ENCODE measurements at regions not wholly inside any gene's neighbourhood (a gene's known extent, or its start where the extent isn't known, plus 50 kb on each side); places are given as distances from the start of the nearest gene placed in this dataset.

DNA sequence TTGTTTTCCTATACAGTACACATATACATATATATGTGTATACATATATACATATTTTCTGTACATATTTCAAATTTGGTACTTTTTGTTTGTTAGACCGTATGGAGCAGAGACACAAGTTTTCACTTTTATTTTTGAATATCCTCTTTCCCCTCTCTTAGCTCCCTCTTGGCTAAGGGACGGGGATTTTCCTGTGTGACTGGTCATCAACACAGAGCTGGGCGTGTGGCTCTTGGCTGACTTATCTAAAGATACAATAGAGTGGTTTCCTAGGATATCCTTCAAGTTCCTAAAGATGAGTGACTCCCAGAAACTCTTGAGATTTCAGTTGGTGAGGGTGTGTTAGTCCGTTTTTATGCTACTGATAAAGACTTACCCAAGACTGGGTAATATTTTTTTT lies 1404.5 kb upstream of the TMEM132C start:
- no peak overlapping the region for H3K4me3 ChIP-seq (ENCODE audit: low read length in 3 of 3)
- H3K36me3 ChIP-seq (ENCODE audit: control insufficient read depth in 3 of 3, insufficient read depth in 3 of 3, low read length in 3 of 3), result no peaks in the 10 kb centered on the region
- no peak overlapping the region for H3K9ac ChIP-seq (ENCODE audit: low read depth in 1 of 3, low read length in 3 of 3)
- H3K27ac ChIP-seq (ENCODE audit: low read depth, low read length), result no peak overlapping the region
- no peaks in the 10 kb centered on the region for H3K4me1 ChIP-seq (ENCODE audit: control insufficient read depth in 3 of 3, insufficient read depth in 3 of 3, low read length in 3 of 3)
- no peaks in the 10 kb centered on the region for H3K27me3 ChIP-seq (ENCODE audit: control insufficient read depth in 3 of 3, insufficient read depth in 3 of 3, low read length in 3 of 3)
- H3K9me3 ChIP-seq (ENCODE audit: control insufficient read depth in 3 of 3, low read length in 3 of 3), result no peaks in the 10 kb centered on the region

DNA sequence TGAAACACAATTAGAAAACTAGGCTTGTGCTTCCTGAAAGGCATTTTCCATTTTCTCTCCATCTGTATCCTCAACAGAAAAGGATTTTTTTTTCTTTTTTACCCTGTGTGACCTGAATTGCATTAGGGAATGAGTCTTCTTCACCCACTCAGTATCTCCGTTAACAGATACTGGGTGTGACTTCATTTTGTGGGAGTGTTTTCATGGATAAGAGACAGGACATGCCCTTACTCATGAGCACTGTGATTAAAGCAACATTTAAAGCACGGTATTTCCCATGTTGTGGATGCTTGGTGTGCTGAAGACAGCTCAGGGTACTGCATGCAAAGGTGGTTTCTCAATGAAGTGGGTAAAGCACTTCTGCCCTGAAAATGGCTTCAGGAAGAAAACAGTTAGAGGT lies 1397.3 kb upstream of the TMEM132C start:
- Histone ChIP-seq H3K27ac (ENCODE audit: low read depth, low read length) (no peak overlapping the region), H3K9ac (ENCODE audit: low read depth in 1 of 3, low read length in 3 of 3) (no peak overlapping the region), H3K36me3 (ENCODE audit: control insufficient read depth in 3 of 3, insufficient read depth in 3 of 3, low read length in 3 of 3) (no peaks in the 10 kb centered on the region), H3K4me1 (ENCODE audit: control insufficient read depth in 3 of 3, insufficient read depth in 3 of 3, low read length in 3 of 3) (no peaks in the 10 kb centered on the region), H3K27me3 (ENCODE audit: control insufficient read depth in 3 of 3, insufficient read depth in 3 of 3, low read length in 3 of 3) (no peaks in the 10 kb centered on the region), H3K4me3 (ENCODE audit: low read length in 3 of 3) (no peak overlapping the region), H3K9me3 (ENCODE audit: control insufficient read depth in 3 of 3, low read length in 3 of 3) (no peaks in the 10 kb centered on the region)

DNA sequence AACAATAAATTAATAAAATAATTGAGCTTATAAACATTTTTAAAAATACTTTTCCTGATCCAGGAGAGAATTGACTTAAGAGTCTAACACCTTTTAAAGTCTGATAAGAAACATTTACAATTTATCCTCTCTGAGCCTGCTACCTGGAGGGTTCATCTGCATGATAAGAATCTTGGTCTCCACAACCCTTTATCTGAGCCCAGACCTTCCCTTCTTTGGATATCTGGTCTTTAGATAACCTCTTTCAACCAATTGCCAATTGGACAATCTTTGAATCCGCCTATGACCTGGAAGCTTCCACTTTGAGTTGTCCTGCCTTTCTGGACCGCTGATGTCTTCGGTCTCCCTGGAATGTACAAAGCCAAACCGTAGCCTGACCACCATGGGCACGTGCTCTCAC lies 1393.3 kb upstream of the TMEM132C start:
- Histone ChIP-seq H3K4me3 (ENCODE audit: low read length in 3 of 3) (no peak overlapping the region), H3K9me3 (ENCODE audit: control insufficient read depth in 3 of 3, low read length in 3 of 3) (no peaks in the 10 kb centered on the region), H3K27me3 (ENCODE audit: control insufficient read depth in 3 of 3, insufficient read depth in 3 of 3, low read length in 3 of 3) (no peaks in the 10 kb centered on the region), H3K27ac (ENCODE audit: low read depth, low read length) (no peak overlapping the region), H3K9ac (ENCODE audit: low read depth in 1 of 3, low read length in 3 of 3) (no peak overlapping the region), H3K4me1 (ENCODE audit: control insufficient read depth in 3 of 3, insufficient read depth in 3 of 3, low read length in 3 of 3) (no peaks in the 10 kb centered on the region), H3K36me3 (ENCODE audit: control insufficient read depth in 3 of 3, insufficient read depth in 3 of 3, low read length in 3 of 3) (no peaks in the 10 kb centered on the region)

DNA sequence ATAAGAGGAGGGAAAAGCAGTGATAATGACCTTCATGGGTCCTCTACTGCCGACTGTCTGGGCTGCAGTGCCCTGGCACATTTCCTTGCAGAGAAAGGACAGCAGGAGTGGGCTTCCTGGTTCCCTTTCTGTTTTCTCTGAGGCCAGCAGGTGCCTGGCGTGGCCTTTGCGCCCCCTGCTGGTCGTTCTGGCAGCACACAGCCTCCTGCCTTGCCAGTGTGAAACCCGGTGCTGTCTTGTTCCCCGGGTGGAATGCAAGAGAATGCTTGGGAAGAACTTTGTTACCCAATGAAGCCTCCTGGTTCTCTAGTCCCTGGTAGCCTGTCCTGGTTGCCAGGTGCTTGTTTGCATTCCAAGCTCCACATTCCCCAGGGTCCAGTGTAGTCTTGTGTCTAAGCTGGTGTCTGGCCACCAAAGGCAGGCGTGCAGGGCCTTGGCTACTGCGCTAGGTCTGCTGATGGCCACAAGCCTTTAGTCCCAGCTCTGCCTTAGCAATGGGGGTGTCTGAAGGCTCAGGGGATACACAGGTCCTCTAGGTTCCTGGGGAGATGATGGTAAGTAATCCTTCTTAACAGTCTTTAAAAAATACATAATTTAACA lies 1392.4 kb upstream of the TMEM132C start:
- Histone ChIP-seq H3K27ac (ENCODE audit: low read depth, low read length) (no peak overlapping the region), H3K9me3 (ENCODE audit: control insufficient read depth in 3 of 3, low read length in 3 of 3) (no peaks in the 10 kb centered on the region), H3K9ac (ENCODE audit: low read depth in 1 of 3, low read length in 3 of 3) (no peak overlapping the region), H3K27me3 (ENCODE audit: control insufficient read depth in 3 of 3, insufficient read depth in 3 of 3, low read length in 3 of 3) (no peaks in the 10 kb centered on the region), H3K4me3 (ENCODE audit: low read length in 3 of 3) (no peak overlapping the region), H3K36me3 (ENCODE audit: control insufficient read depth in 3 of 3, insufficient read depth in 3 of 3, low read length in 3 of 3) (no peaks in the 10 kb centered on the region), H3K4me1 (ENCODE audit: control insufficient read depth in 3 of 3, insufficient read depth in 3 of 3, low read length in 3 of 3) (no peaks in the 10 kb centered on the region)

DNA sequence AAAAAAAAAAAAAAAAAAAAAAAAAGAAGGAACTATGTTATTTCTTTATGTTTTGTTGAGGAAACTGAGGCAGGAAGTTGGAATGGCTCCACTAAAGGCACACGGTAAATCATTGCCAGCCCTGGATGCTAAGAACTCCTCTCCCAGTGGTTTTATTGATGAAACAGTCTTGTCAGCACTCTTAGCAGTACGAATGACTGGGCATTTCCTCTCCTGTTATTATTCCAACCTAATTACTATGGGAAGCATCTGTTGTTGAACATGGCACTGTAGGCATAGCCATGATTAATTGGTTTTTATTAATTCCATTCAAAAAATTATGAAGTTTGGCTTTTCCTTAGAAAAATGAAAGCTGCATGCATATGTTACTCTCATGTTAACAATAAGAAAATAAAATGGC lies 1387.1 kb upstream of the TMEM132C start:
- no peaks in the 10 kb centered on the region for H3K4me1 ChIP-seq (ENCODE audit: control insufficient read depth in 3 of 3, insufficient read depth in 3 of 3, low read length in 3 of 3)
- H3K9ac ChIP-seq (ENCODE audit: low read depth in 1 of 3, low read length in 3 of 3), result no peak overlapping the region
- H3K27me3 ChIP-seq (ENCODE audit: control insufficient read depth in 3 of 3, insufficient read depth in 3 of 3, low read length in 3 of 3), result peaks cover 0 to 3% (median 0%) of the 10 kb centered on the region in 3 donors
- no peaks in the 10 kb centered on the region for H3K36me3 ChIP-seq (ENCODE audit: control insufficient read depth in 3 of 3, insufficient read depth in 3 of 3, low read length in 3 of 3)
- H3K27ac ChIP-seq (ENCODE audit: low read depth, low read length), result no peak overlapping the region
- H3K4me3 ChIP-seq (ENCODE audit: low read length in 3 of 3), result no peak overlapping the region
- H3K9me3 ChIP-seq (ENCODE audit: control insufficient read depth in 3 of 3, low read length in 3 of 3), result no peaks in the 10 kb centered on the region

DNA sequence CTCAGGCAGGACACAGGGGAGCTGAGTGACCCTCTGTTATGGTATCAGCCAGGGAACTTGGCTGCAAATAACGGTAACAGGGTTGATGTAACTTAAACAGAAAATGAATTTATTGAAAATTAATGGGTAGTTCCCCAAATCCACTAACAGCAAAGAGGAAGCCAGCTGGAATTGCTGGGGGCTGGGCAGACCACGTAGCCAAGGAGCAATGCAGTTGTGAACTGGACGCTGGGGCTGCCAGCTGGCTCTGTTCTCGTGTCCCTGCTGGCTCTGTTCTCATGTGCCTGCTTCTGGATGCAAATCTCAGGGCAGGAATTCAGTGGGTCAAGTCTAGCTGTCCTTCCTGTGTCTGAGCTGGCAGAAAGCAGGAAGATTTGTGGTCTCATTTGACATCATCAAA lies 1383.3 kb upstream of the TMEM132C start:
- Histone ChIP-seq H3K4me3 (ENCODE audit: low read length in 3 of 3) (no peak overlapping the region), H3K4me1 (ENCODE audit: control insufficient read depth in 3 of 3, insufficient read depth in 3 of 3, low read length in 3 of 3) (no peaks in the 10 kb centered on the region), H3K36me3 (ENCODE audit: control insufficient read depth in 3 of 3, insufficient read depth in 3 of 3, low read length in 3 of 3) (no peaks in the 10 kb centered on the region), H3K27ac (ENCODE audit: low read depth, low read length) (no peak overlapping the region), H3K9me3 (ENCODE audit: control insufficient read depth in 3 of 3, low read length in 3 of 3) (no peaks in the 10 kb centered on the region), H3K9ac (ENCODE audit: low read depth in 1 of 3, low read length in 3 of 3) (no peak overlapping the region), H3K27me3 (ENCODE audit: control insufficient read depth in 3 of 3, insufficient read depth in 3 of 3, low read length in 3 of 3) (peaks cover 0 to 3% (median 0%) of the 10 kb centered on the region in 3 donors)

DNA sequence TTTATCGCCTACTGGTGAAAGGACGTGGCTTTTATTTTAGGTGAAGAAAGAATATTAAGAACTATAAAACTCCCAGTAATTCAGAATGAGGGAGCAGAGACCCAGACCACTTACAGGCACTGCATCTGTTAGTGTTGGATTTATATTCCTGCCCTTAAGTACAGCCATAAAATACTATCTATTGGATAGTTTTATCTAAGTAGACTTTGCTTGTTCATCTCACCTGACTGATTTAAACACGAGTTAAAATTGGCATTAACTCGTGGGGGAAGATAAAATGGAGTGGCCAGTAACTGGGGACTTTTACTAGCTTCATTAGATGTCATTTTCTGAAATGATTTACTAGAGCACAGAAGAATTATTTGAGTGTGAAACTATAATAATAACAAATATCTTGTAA lies 1377.5 kb upstream of the TMEM132C start:
- H3K4me1 ChIP-seq (ENCODE audit: control insufficient read depth in 3 of 3, insufficient read depth in 3 of 3, low read length in 3 of 3), result no peaks in the 10 kb centered on the region
- H3K36me3 ChIP-seq (ENCODE audit: control insufficient read depth in 3 of 3, insufficient read depth in 3 of 3, low read length in 3 of 3), result no peaks in the 10 kb centered on the region
- no peak overlapping the region for H3K27ac ChIP-seq (ENCODE audit: low read depth, low read length)
- no peaks in the 10 kb centered on the region for H3K9me3 ChIP-seq (ENCODE audit: control insufficient read depth in 3 of 3, low read length in 3 of 3)
- H3K27me3 ChIP-seq (ENCODE audit: control insufficient read depth in 3 of 3, insufficient read depth in 3 of 3, low read length in 3 of 3), result no peaks in the 10 kb centered on the region
- no peak overlapping the region for H3K4me3 ChIP-seq (ENCODE audit: low read length in 3 of 3)
- no peak overlapping the region for H3K9ac ChIP-seq (ENCODE audit: low read depth in 1 of 3, low read length in 3 of 3)

DNA sequence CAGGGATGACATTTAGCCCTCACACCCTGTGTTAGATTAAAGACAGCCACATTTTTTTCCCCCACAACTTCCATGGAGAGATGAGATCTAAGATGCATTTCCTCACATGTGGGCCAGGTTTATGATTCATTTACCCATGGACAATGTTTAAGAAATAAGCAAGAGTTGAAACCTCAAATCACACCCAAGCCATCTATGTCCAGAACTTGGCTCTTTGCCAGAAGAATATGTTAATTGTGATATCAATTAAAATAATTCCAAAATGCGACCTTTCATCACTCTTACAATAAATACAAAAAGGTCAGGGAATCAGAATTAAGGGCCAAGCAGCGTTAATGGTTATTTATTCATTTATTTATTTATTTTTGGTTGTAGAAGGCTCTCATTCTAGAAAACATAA lies 1376.9 kb upstream of the TMEM132C start:
- no peaks in the 10 kb centered on the region for H3K36me3 ChIP-seq (ENCODE audit: control insufficient read depth in 3 of 3, insufficient read depth in 3 of 3, low read length in 3 of 3)
- H3K27ac ChIP-seq (ENCODE audit: low read depth, low read length), result no peak overlapping the region
- H3K4me1 ChIP-seq (ENCODE audit: control insufficient read depth in 3 of 3, insufficient read depth in 3 of 3, low read length in 3 of 3), result no peaks in the 10 kb centered on the region
- H3K4me3 ChIP-seq (ENCODE audit: low read length in 3 of 3), result no peak overlapping the region
- H3K9ac ChIP-seq (ENCODE audit: low read depth in 1 of 3, low read length in 3 of 3), result no peak overlapping the region
- no peaks in the 10 kb centered on the region for H3K9me3 ChIP-seq (ENCODE audit: control insufficient read depth in 3 of 3, low read length in 3 of 3)
- no peaks in the 10 kb centered on the region for H3K27me3 ChIP-seq (ENCODE audit: control insufficient read depth in 3 of 3, insufficient read depth in 3 of 3, low read length in 3 of 3)

DNA sequence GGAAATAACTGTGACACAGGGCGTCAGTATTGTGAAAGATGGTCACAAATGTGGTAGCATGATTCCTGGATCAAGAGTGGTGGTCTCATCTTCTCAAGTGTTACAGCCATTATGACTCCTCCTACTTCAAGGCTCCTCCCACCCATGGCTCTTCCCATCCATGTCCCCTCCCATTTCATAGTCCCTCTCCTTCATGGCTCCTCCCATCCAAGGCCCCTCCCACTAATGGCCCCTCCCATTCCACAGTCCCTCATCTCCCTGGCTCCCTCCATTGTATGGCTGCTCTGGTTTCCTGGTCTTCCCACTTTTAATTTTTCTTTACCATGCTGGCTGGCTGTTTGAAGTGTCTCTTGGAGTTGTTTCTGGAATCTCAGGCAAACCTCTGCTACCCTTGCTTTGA lies 1375.2 kb upstream of the TMEM132C start:
- Histone ChIP-seq H3K27me3 (ENCODE audit: control insufficient read depth in 3 of 3, insufficient read depth in 3 of 3, low read length in 3 of 3) (no peaks in the 10 kb centered on the region), H3K4me3 (ENCODE audit: low read length in 3 of 3) (no peak overlapping the region), H3K4me1 (ENCODE audit: control insufficient read depth in 3 of 3, insufficient read depth in 3 of 3, low read length in 3 of 3) (no peaks in the 10 kb centered on the region), H3K27ac (ENCODE audit: low read depth, low read length) (no peak overlapping the region), H3K9ac (ENCODE audit: low read depth in 1 of 3, low read length in 3 of 3) (no peak overlapping the region), H3K9me3 (ENCODE audit: control insufficient read depth in 3 of 3, low read length in 3 of 3) (no peaks in the 10 kb centered on the region), H3K36me3 (ENCODE audit: control insufficient read depth in 3 of 3, insufficient read depth in 3 of 3, low read length in 3 of 3) (no peaks in the 10 kb centered on the region)

DNA sequence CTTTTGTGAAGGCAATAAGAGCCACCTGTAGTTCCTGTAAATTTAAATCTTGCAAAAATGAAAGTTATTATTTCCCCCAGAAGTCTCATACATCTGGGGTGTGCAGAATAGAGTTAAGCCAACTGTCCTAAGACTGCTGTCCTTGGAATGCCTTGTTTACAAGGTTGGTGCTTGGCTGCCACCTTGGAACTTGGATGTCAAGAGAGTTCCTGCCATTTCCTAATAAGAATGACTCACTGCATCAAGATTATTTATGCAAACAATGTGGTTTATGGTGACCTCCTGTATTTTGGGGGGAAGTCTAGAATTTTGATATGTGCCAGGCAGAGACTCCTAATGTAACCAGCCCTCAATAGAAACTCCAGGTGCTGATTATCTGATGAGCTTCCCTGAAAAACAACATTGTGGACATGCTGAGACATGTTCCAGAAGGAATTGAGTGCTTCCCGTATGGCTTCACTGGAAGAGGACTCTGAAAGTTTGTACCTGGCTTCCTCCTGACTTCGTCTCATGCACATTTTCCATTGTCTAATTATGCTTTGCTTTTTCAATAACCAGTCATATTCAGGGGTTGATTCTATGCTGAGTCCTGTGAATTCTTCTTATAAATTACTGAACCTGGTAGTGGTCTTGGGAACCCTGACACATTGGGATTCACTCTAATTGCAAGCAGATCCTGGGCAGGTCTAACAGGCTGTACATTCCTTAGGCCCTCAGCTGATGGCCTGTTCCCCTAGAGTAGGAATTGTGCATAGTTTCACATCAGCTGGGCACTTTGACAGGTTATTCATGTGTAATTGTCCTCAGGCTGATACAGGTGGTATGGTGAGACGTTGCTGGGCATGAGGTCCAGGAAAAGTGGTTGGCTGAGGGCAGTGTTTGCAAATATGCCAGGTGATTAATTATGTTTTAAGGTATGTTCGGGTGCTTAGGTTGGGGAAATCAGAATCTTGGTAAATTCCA lies 1370.7 kb upstream of the TMEM132C start:
- peaks cover 0 to 6% (median 0%) of the 10 kb centered on the region in 3 donors for H3K27me3 ChIP-seq (ENCODE audit: control insufficient read depth in 3 of 3, insufficient read depth in 3 of 3, low read length in 3 of 3)
- no peak overlapping the region for H3K4me3 ChIP-seq (ENCODE audit: low read length in 3 of 3)
- H3K9me3 ChIP-seq (ENCODE audit: control insufficient read depth in 3 of 3, low read length in 3 of 3), result no peaks in the 10 kb centered on the region
- H3K27ac ChIP-seq (ENCODE audit: low read depth, low read length), result no peak overlapping the region
- H3K36me3 ChIP-seq (ENCODE audit: control insufficient read depth in 3 of 3, insufficient read depth in 3 of 3, low read length in 3 of 3), result no peaks in the 10 kb centered on the region
- no peak overlapping the region for H3K9ac ChIP-seq (ENCODE audit: low read depth in 1 of 3, low read length in 3 of 3)
- no peaks in the 10 kb centered on the region for H3K4me1 ChIP-seq (ENCODE audit: control insufficient read depth in 3 of 3, insufficient read depth in 3 of 3, low read length in 3 of 3)

All from skeletal muscle tissue (tissue), 3 donors.